A549 (cell line): ENCODE measurements at regions not wholly inside any gene's neighbourhood (a gene's known extent, or its start where the extent isn't known, plus 50 kb on each side); places are given as distances from the start of the nearest gene placed in this dataset.

ENCODE experiments used
- ATAC-seq, 2 experiments: fragments of 200-7000 bp in 1 of 2; fragments of >200 bp in 1 of 2; cut with Nextera tagmentation in 1 of 2; cut with Tn5 transposase in 1 of 2; 3 replicates each; pipeline versions ENCODE4 v1.8.0 to v1.9.1; 2018 to 2020; ENCODE audit warnings: mild to moderate bottlenecking in 1 of 2, moderate library complexity in 1 of 2
- CTCF ChIA-PET: fragments of 300-600 bp; sonication (Branson Sonifier 250); formaldehyde crosslinking; extraction: SDS; loops from one replicate; lab custom pipeline; 2021; ENCODE audit warnings: antibody characterized with exemption, inconsistent platforms; lab: Yijun Ruan, JAX
- POLR2A ChIA-PET: fragments of 350-600 bp; formaldehyde crosslinking; extraction: SDS; loops from one replicate; lab custom pipeline; 2021; ENCODE audit warnings: antibody characterized with exemption, inconsistent platforms; lab: Yijun Ruan, JAX
- DNase-seq, 2 experiments: peaks; one replicate each; pipeline versions ENCODE4 v3.0.0 to v3.0.0-alpha.2; 2011 to 2016; ENCODE audit warnings: low read depth in 1 of 2, low spot score in 1 of 2
- FAIRE-seq: peaks from 2 replicates; lab custom pipeline; 2011; peaks lifted over from hg19 to GRCh38; lab: Jason Lieb, UNC
- H3K27ac ChIP-seq, 2 experiments: fragments of >200 bp; sonication (Bioruptor Twin); formaldehyde crosslinking; 3 replicates each; pipeline ENCODE4 v1.5.1; 2016 to 2017
- H3K4me1 ChIP-seq: fragments of >200 bp; sonication (Bioruptor Twin); formaldehyde crosslinking; 3 replicates; pipeline ENCODE4 v1.6.1; 2016
- H3K4me2 ChIP-seq: fragments of >200 bp; sonication (Bioruptor Twin); formaldehyde crosslinking; 3 replicates; pipeline ENCODE4 v1.6.1; 2016
- H3K4me3 ChIP-seq: fragments of >200 bp; sonication (Bioruptor Twin); formaldehyde crosslinking; 3 replicates; pipeline ENCODE4 v1.5.1; 2016
- H3K9me3 ChIP-seq: fragments of >200 bp; sonication (Bioruptor Twin); formaldehyde crosslinking; 3 replicates; pipeline ENCODE4 v1.6.1; 2016
- CBX2 ChIP-seq: fragments of 200-600 bp; sonication (generic); IDR thresholded peaks from 2 replicates; pipeline ENCODE4 v1.6.1; 2016; ENCODE audit warnings: low read depth, mild to moderate bottlenecking, borderline replicate concordance
- CBX8 ChIP-seq: fragments of 200-600 bp; sonication (generic); IDR thresholded peaks from 2 replicates; pipeline ENCODE4 v1.6.1; 2016
- CHD2 ChIP-seq: fragments of 150-350 bp; IDR thresholded peaks from 2 replicates; pipeline ENCODE4 v1.6.1; 2014; ENCODE audit warnings: low read length; ENCODE audit not compliant: partially characterized antibody
- CHD4 ChIP-seq: fragments of 200-600 bp; sonication (generic); IDR thresholded peaks from 2 replicates; pipeline ENCODE4 v1.6.1; 2016; ENCODE audit warnings: antibody characterized with exemption, mild to moderate bottlenecking, borderline replicate concordance
- EP300 ChIP-seq, 2 experiments: fragments of >200 bp; sonication (Bioruptor Twin); formaldehyde crosslinking; IDR thresholded peaks; 2 replicates in 1 of 2; 3 replicates in 1 of 2; pipeline ENCODE4 v1.6.1; 2016 to 2017
- ESRRA ChIP-seq: fragments of 150-350 bp; IDR thresholded peaks from 2 replicates; pipeline ENCODE4 v1.6.1; 2014; ENCODE audit warnings: mild to moderate bottlenecking, low read length, borderline replicate concordance
- FOXS1 ChIP-seq: fragments of 250-450 bp; sonication (Bioruptor Pico); IDR thresholded peaks from 2 replicates; pipeline ENCODE4 v1.5.0; 2020; ENCODE audit warnings: mild to moderate bottlenecking, moderate library complexity
- GATA3 ChIP-seq: IDR thresholded peaks from 2 replicates; pipeline ENCODE4 v1.6.1; 2012; ENCODE audit warnings: borderline replicate concordance
- HOXA7 ChIP-seq: fragments of 250-450 bp; sonication (Bioruptor Pico); IDR thresholded peaks from 2 replicates; pipeline ENCODE4 v1.5.0; 2020; ENCODE audit warnings: mild to moderate bottlenecking, moderate library complexity
- HOXB5 ChIP-seq: fragments of 250-450 bp; sonication (Bioruptor Pico); IDR thresholded peaks from 2 replicates; pipeline ENCODE4 v1.5.0; 2020; ENCODE audit warnings: mild to moderate bottlenecking, moderate library complexity
- JUN ChIP-seq, 2 experiments: fragments of >200 bp; sonication (Bioruptor Twin); formaldehyde crosslinking; IDR thresholded peaks; 2 replicates in 1 of 2; 3 replicates in 1 of 2; pipeline ENCODE4 v1.6.1; 2016 to 2017
- KDM5A ChIP-seq: fragments of 200-600 bp; sonication (generic); IDR thresholded peaks from 2 replicates; pipeline ENCODE4 v1.6.1; 2016; ENCODE audit warnings: antibody characterized with exemption, mild to moderate bottlenecking
- NPAS2 ChIP-seq: fragments of 250-450 bp; sonication (Bioruptor Pico); IDR thresholded peaks from 2 replicates; pipeline ENCODE4 v1.8.0; 2022; ENCODE audit warnings: mild to moderate bottlenecking, moderate library complexity, borderline replicate concordance
- PHF8 ChIP-seq: fragments of 200-600 bp; sonication (generic); IDR thresholded peaks from 2 replicates; pipeline ENCODE4 v1.6.1; 2016; ENCODE audit warnings: low read depth, mild to moderate bottlenecking, antibody characterized with exemption, moderate library complexity, borderline replicate concordance
- RAD21 ChIP-seq, 2 experiments: fragments of >200 bp in 1 of 2; sonication (Bioruptor Twin) in 1 of 2; formaldehyde crosslinking in 1 of 2; IDR thresholded peaks in 1 of 2; conservative IDR thresholded peaks in 1 of 2; 2 replicates in 1 of 2; 3 replicates in 1 of 2; pipeline ENCODE4 v1.6.1; 2012 to 2018; ENCODE audit warnings: inconsistent platforms in 1 of 2
- RFX5 ChIP-seq: fragments of 450-650 bp; IDR thresholded peaks from 2 replicates; pipeline ENCODE4 v1.7.1; 2014; ENCODE audit warnings: antibody characterized with exemption, mild to moderate bottlenecking, moderate library complexity
- SMC3 ChIP-seq: fragments of >200 bp; sonication (Bioruptor Twin); formaldehyde crosslinking; IDR thresholded peaks from 3 replicates; pipeline ENCODE4 v1.6.1; 2018; ENCODE audit warnings: inconsistent platforms
- TFCP2L1 ChIP-seq: fragments of 250-450 bp; sonication (Bioruptor Pico); IDR thresholded peaks from 2 replicates; pipeline ENCODE4 v1.5.0; 2021; ENCODE audit warnings: mild to moderate bottlenecking
- WGBS: methylation state at CpG from one replicate; pipeline ENCODE4 v1.1.6; 2017; ENCODE audit errors: missing lambda C conversion rate; 5-methylcytosine and 5-hydroxymethylcytosine counted together
- TF ChIP-seq, protein P1 (sequence below): fragments of 250-450 bp; sonication (Bioruptor Pico); IDR thresholded peaks from 2 replicates; pipeline ENCODE4 v1.5.0; 2020; ENCODE audit warnings: low read depth, mild to moderate bottlenecking, moderate library complexity
- TF ChIP-seq, protein P2 (sequence below): fragments of 200-600 bp; sonication (generic); IDR thresholded peaks from 2 replicates; pipeline ENCODE4 v1.6.1; 2016; ENCODE audit warnings: antibody characterized with exemption, mild to moderate bottlenecking, moderate library complexity
- TF ChIP-seq, protein P3 (sequence below): fragments of 150-350 bp; IDR thresholded peaks from 2 replicates; pipeline ENCODE4 v1.6.1; 2014; ENCODE audit warnings: low read depth, mild to moderate bottlenecking, low read length
- TF ChIP-seq, protein P4 (sequence below): fragments of >200 bp; sonication (Bioruptor Twin); formaldehyde crosslinking; IDR thresholded peaks from 2 replicates; pipeline ENCODE4 v1.6.1; 2016
- TF ChIP-seq, protein P5 (sequence below): fragments of 450-650 bp; IDR thresholded peaks from 2 replicates; pipeline ENCODE4 v1.6.1; 2014; ENCODE audit warnings: antibody characterized with exemption

DNA sequence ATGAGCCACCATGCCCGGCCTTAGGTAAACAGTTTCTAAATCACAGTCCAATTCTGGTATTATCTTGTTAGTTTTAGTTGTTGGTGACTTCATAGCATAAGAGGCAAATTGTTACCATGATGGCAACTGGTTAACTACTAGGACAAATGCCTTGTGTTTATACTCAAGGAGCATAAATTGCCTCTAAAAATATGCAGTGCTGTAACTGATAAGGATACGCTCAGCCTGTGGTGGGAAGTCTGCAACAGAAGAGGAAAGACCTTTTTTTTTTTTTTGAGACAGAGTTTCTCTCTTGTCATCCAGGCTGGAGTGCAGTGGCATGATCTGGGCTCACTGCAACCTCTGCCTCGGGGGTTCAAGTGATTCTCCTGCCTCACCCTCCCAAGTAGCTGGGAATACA is 311.9 kb upstream of the ARGLU1 start:
- Histone ChIP-seq H3K9me3 (no peaks in the 10 kb centered on the region), H3K4me1 (no peaks in the 10 kb centered on the region), H3K4me3 (no peak overlapping the region), H3K4me2 (no peak overlapping the region), H3K27ac (no peak overlapping the region)
- TF ChIP-seq, protein P1, sequence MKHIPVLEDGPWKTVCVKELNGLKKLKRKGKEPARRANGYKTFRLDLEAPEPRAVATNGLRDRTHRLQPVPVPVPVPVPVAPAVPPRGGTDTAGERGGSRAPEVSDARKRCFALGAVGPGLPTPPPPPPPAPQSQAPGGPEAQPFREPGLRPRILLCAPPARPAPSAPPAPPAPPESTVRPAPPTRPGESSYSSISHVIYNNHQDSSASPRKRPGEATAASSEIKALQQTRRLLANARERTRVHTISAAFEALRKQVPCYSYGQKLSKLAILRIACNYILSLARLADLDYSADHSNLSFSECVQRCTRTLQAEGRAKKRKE (CRISPR knock-in tag), result no peak
- TF ChIP-seq RAD21 (conservative IDR thresholded peaks at IDR 0.05 in 1 of 2, IDR thresholded peaks at IDR 0.05 in 1 of 2) (no peak), PHF8 (no peak), CBX8 (no peak), CHD4 (no peak), NPAS2 (no peak), GATA3 (no peak)
- TF ChIP-seq, protein P2, sequence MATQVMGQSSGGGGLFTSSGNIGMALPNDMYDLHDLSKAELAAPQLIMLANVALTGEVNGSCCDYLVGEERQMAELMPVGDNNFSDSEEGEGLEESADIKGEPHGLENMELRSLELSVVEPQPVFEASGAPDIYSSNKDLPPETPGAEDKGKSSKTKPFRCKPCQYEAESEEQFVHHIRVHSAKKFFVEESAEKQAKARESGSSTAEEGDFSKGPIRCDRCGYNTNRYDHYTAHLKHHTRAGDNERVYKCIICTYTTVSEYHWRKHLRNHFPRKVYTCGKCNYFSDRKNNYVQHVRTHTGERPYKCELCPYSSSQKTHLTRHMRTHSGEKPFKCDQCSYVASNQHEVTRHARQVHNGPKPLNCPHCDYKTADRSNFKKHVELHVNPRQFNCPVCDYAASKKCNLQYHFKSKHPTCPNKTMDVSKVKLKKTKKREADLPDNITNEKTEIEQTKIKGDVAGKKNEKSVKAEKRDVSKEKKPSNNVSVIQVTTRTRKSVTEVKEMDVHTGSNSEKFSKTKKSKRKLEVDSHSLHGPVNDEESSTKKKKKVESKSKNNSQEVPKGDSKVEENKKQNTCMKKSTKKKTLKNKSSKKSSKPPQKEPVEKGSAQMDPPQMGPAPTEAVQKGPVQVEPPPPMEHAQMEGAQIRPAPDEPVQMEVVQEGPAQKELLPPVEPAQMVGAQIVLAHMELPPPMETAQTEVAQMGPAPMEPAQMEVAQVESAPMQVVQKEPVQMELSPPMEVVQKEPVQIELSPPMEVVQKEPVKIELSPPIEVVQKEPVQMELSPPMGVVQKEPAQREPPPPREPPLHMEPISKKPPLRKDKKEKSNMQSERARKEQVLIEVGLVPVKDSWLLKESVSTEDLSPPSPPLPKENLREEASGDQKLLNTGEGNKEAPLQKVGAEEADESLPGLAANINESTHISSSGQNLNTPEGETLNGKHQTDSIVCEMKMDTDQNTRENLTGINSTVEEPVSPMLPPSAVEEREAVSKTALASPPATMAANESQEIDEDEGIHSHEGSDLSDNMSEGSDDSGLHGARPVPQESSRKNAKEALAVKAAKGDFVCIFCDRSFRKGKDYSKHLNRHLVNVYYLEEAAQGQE, result no peak
- ChIA-PET CTCF (no interaction called here), POLR2A (no interaction called here)
- no peak for DNase-seq
- WGBS, result 9% methylated on average over 2 of the region's 3 CpGs
- FAIRE-seq, result no peak
- ATAC-seq, result no peak

DNA sequence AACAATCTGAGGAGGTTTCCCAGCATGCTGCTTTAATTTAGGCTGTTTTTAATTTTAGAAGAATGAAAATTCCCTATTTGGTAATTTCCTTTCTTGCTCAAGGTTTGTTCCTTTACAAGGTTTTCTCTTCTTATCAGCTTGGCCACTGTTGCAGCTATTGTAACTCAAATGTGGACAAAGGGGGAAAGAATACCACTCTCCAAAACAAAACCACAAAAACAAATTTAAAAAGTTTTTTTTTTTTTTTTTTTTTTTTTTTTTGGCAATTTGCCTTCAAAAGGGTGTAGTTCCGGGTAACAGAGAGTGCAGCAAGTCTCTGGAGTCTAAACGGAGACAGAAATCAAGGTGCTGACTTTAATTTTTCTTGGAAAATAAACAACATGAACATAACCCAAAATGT is 306.4 kb upstream of the ARGLU1 start:
- no peaks in the 10 kb centered on the region for H3K4me1 ChIP-seq
- no peak overlapping the region for H3K4me2 ChIP-seq
- no peaks in the 10 kb centered on the region for H3K9me3 ChIP-seq
- POLR2A ChIA-PET, result no interaction called here
- TF ChIP-seq KDM5A, result no peak
- TF ChIP-seq, protein P3, sequence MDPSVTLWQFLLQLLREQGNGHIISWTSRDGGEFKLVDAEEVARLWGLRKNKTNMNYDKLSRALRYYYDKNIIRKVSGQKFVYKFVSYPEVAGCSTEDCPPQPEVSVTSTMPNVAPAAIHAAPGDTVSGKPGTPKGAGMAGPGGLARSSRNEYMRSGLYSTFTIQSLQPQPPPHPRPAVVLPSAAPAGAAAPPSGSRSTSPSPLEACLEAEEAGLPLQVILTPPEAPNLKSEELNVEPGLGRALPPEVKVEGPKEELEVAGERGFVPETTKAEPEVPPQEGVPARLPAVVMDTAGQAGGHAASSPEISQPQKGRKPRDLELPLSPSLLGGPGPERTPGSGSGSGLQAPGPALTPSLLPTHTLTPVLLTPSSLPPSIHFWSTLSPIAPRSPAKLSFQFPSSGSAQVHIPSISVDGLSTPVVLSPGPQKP, result no peak
- TF ChIP-seq HOXB5 (CRISPR knock-in tag), result no peak
- TF ChIP-seq RFX5, result no peak
- no peak for TF ChIP-seq HOXA7 (CRISPR knock-in tag)
- no peak for TF ChIP-seq SMC3
- TF ChIP-seq, all 56 proteins: peak for 0
- ATAC-seq (no peak), FAIRE-seq (no peak), DNase-seq (no peak)
- Histone ChIP-seq H3K4me3 (no peak overlapping the region), H3K27ac (no peak overlapping the region)
- WGBS, result 8% methylated on average over 2 of the region's 2 CpGs
- CTCF ChIA-PET, result interaction anchor here (1.0 kb wide), 1 partner anchor 49 kb away, joined by 3 read pairs; no protein-coding TSS in a partner anchor

DNA sequence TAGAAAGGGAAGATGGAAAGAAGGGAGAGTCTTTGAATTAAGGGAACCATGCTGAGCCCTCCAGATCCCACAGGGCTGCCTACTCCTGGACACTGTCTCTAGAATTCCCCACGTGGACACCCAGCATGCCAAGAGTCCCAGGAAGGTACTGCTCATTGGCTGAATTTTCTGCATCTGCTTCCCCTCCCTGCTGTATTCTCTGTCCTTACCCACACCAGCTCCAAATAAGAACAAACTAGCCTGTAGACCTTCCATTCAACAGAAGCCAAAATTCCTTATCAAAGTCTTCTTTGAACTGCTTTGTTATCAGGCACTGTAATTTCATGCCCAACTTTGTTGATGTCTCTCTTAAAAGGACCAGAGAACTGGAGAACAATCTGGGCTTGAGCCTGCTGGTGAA is 305.9 kb upstream of the ARGLU1 start:
- H3K4me1 ChIP-seq, result no peaks in the 10 kb centered on the region
- no peaks in the 10 kb centered on the region for H3K9me3 ChIP-seq
- no peak overlapping the region for H3K27ac ChIP-seq
- FAIRE-seq (no peak), DNase-seq (no peak), ATAC-seq (no peak)
- H3K4me2 ChIP-seq, result no peak overlapping the region
- ChIA-PET CTCF (interaction anchor here (1.0 kb wide), 1 partner anchor 49 kb away, joined by 3 read pairs; no protein-coding TSS in a partner anchor), POLR2A (no interaction called here)
- 0% methylated on average over 1 of the region's 1 CpG for WGBS
- H3K4me3 ChIP-seq, result no peak overlapping the region
- TF ChIP-seq, protein P4, sequence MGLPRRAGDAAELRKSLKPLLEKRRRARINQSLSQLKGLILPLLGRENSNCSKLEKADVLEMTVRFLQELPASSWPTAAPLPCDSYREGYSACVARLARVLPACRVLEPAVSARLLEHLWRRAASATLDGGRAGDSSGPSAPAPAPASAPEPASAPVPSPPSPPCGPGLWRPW, result no peak
- TF ChIP-seq EP300 (IDR thresholded peaks at IDR 0.05) (no peak), ESRRA (no peak), HOXA7 (CRISPR knock-in tag) (no peak), TFCP2L1 (no peak), CHD4 (no peak), CBX2 (no peak), FOXS1 (no peak), CHD2 (no peak), CBX8 (no peak), JUN (IDR thresholded peaks at IDR 0.05) (no peak)
- TF ChIP-seq, protein P3, result no peak
- TF ChIP-seq, protein P5, sequence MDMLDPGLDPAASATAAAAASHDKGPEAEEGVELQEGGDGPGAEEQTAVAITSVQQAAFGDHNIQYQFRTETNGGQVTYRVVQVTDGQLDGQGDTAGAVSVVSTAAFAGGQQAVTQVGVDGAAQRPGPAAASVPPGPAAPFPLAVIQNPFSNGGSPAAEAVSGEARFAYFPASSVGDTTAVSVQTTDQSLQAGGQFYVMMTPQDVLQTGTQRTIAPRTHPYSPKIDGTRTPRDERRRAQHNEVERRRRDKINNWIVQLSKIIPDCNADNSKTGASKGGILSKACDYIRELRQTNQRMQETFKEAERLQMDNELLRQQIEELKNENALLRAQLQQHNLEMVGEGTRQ, result no peak
